Nephron progenitor cell (in vitro differentiated cells): ENCODE measurements at regions not wholly inside any gene's neighbourhood (a gene's known extent, or its start where the extent isn't known, plus 50 kb on each side); places are given as distances from the start of the nearest gene placed in this dataset.
A peak's percentile ranks its signal among the peaks of the same experiment; 100 is the strongest.

ENCODE experiments used
- DNase-seq: peaks from one replicate; pipeline ENCODE4 v3.0.0; 2021
- H3K27ac Mint-ChIP-seq: 2 replicates; pipeline ENCODE4 v1.8.0; 2021; ENCODE audit warnings: mild to moderate bottlenecking, moderate library complexity, mixed read lengths
- H3K27me3 Mint-ChIP-seq: 2 replicates; pipeline ENCODE4 v1.8.0; 2021; ENCODE audit warnings: mild to moderate bottlenecking, low read depth, mixed read lengths; ENCODE audit not compliant: poor library complexity
- H3K36me3 Mint-ChIP-seq: 2 replicates; pipeline ENCODE4 v1.8.0; 2021; ENCODE audit warnings: low read depth, mixed read lengths
- H3K4me1 Mint-ChIP-seq: 2 replicates; pipeline ENCODE4 v1.8.0; 2021; ENCODE audit warnings: mixed read lengths
- H3K4me3 Mint-ChIP-seq: 2 replicates; pipeline ENCODE4 v1.8.0; 2021; ENCODE audit warnings: mild to moderate bottlenecking, moderate library complexity, mixed read lengths
- H3K9me3 Mint-ChIP-seq: 2 replicates; pipeline ENCODE4 v1.8.0; 2021; ENCODE audit warnings: mild to moderate bottlenecking, moderate library complexity, mixed read lengths
- CTCF ChIP-seq: fragments of 200-600 bp; sonication (generic); IDR thresholded peaks from 2 replicates; pipeline ENCODE4 v1.5.0; 2021; ENCODE audit warnings: antibody characterized with exemption

- Mint-ChIP-seq H3K36me3 (no peaks in the 10 kb centered on the region), H3K9me3 (no peaks in the 10 kb centered on the region), H3K4me1 (peaks cover 6% of the 10 kb centered on the region), H3K27ac (no peak overlapping the region), H3K4me3 (no peak overlapping the region), H3K27me3 (no peaks in the 10 kb centered on the region)
- no peak for TF ChIP-seq CTCF
- no peak for DNase-seq
These were observed 1365.9 kb upstream of the AGA start for GRCh38 chr4:178808106-178808505.

- Mint-ChIP-seq H3K36me3 (no peaks in the 10 kb centered on the region), H3K27me3 (no peaks in the 10 kb centered on the region), H3K27ac (peak overlapping the region; percentile 51), H3K4me1 (peaks cover 6% of the 10 kb centered on the region), H3K4me3 (no peak overlapping the region), H3K9me3 (no peaks in the 10 kb centered on the region)
- no peak for DNase-seq
- TF ChIP-seq CTCF = no peak
These were observed 1367.7 kb upstream of the AGA start for GRCh38 chr4:178809921-178810320.

- no peak overlapping the region for H3K27ac Mint-ChIP-seq
- H3K4me1 Mint-ChIP-seq = peaks cover 6% of the 10 kb centered on the region
- no peaks in the 10 kb centered on the region for H3K27me3 Mint-ChIP-seq
- H3K36me3 Mint-ChIP-seq = no peaks in the 10 kb centered on the region
- TF ChIP-seq CTCF = no peak
- H3K9me3 Mint-ChIP-seq = no peaks in the 10 kb centered on the region
- no peak overlapping the region for H3K4me3 Mint-ChIP-seq
- DNase-seq = no peak
These were observed 1369.1 kb upstream of the AGA start for GRCh38 chr4:178811356-178811755.

GRCh38 chr4:178812866-178813265 is 1370.6 kb upstream of the AGA start:
- Mint-ChIP-seq H3K36me3 (no peaks in the 10 kb centered on the region), H3K4me1 (peaks cover 6% of the 10 kb centered on the region), H3K27ac (no peak overlapping the region), H3K4me3 (no peak overlapping the region), H3K9me3 (no peaks in the 10 kb centered on the region), H3K27me3 (no peaks in the 10 kb centered on the region)
- DNase-seq = no peak
- TF ChIP-seq CTCF = no peak

- H3K4me1 Mint-ChIP-seq = peaks cover 2% of the 10 kb centered on the region
- TF ChIP-seq CTCF = no peak
- H3K9me3 Mint-ChIP-seq = no peaks in the 10 kb centered on the region
- no peaks in the 10 kb centered on the region for H3K27me3 Mint-ChIP-seq
- H3K4me3 Mint-ChIP-seq = no peak overlapping the region
- DNase-seq = no peak
- H3K27ac Mint-ChIP-seq = no peak overlapping the region
- no peaks in the 10 kb centered on the region for H3K36me3 Mint-ChIP-seq
These were observed 1372.7 kb upstream of the AGA start for GRCh38 chr4:178814908-178815307.

GRCh38 chr4:178823673-178824295 is 1381.5 kb upstream of the AGA start:
- no peaks in the 10 kb centered on the region for H3K36me3 Mint-ChIP-seq
- no peak for TF ChIP-seq CTCF
- H3K27me3 Mint-ChIP-seq = no peaks in the 10 kb centered on the region
- H3K4me1 Mint-ChIP-seq = no peaks in the 10 kb centered on the region
- H3K27ac Mint-ChIP-seq = no peak overlapping the region
- no peak overlapping the region for H3K4me3 Mint-ChIP-seq
- no peaks in the 10 kb centered on the region for H3K9me3 Mint-ChIP-seq
- no peak for DNase-seq
